Superior temporal gyrus (tissue), 1 donor: ENCODE measurements at regions not wholly inside any gene's neighbourhood (a gene's known extent, or its start where the extent isn't known, plus 50 kb on each side); places are given as distances from the start of the nearest gene placed in this dataset.

Experiments
- DNase-seq: peaks from one replicate; pipeline ENCODE4 v3.0.0-alpha.2; 2016; ENCODE audit errors: extremely low spot score

DNA sequence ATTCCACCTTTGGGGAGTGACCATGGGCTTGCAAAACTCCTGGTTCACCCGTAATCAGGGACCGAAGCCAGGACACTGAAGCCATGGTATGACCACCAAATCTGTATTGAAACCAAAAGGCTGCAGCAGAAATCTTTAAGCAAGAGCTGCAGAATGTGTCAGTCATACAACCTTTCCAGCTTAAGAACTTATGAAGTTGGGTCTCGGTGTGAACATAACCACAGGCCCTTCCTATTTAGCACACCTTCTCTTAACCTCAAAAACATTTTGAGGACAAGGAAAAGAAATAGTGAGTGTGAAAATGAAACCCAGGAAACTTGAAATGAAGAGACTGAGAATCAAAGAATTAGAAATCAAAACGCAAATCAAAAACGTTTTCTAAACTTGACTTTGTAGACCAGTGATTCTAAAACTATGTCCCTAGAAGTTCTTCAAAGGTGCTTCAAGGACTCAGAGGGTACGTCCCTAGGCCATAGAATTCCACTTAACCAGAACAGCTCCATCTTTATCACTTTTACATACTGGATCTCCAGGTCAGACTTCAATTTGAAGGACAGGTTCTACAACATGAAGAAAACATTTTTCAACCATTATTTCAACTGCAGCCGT, 231.6 kb upstream of the GRIP1 start:
- DNase-seq = no peak

DNA sequence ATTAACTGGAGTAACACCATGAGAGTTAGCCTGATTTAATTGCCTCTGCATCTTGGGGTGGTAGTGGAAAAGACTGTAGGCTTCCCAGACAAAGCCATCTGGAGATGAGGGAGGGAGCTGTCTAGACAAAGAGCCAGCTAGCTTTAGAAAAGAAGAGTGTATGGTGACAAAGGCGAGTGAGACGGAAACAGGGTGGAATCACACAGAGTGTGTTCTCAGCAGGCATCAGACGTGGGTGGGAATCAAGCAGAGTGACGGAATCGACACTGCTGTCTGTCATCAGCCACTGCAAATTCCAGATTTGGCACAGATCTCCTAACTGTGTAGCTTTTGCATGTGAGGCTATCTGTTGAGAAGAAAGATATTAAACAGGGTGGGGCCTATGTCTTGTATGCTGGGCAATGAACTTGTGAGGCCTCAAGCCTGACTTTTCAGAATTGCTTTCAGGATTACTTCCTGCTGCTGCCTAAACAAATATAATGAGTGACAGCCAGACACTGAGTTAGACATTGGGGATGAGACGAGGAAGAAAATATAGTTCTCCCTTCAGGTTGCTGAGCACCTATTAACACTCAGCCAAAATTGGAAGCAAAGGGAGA, 236.5 kb upstream of the GRIP1 start:
- peak; percentile 27 for DNase-seq

DNA sequence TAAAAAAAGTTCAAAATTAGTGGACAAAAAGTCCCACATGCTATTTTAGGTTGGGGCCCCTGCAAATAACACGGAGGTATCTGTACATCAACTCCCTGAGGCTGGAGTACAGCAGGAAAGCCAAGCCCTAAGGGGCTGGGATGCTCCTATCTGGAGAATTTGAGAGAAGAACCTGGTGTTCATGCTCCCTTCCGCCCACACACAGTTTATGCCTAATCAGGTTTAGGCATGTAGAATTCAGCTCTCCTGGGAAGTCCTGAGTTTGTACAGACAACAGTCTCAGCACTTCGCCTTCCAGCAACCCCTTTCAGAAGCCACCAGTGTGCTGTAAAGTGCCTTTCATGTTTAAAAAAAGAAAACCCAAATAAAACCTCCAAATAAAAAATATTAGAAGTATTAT, 237.3 kb upstream of the GRIP1 start:
- no peak for DNase-seq

DNA sequence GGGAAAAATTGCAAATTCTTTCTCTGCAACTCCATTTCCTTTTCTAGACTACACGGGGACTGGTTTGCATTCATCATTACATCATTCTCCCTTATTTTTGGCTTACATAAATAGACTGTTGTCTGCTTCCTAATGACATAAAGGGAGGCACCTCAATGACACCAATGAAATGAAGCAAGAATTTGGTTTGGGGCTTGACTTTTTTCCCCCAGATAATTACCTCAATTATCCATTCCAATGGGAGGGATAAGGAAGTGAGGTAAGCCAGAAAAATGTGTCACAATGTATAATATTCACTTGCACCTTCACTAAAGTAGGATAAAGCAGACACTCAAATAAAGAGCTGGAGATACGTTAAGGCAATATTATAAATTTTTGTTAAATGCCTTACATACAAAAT, 240.6 kb upstream of the GRIP1 start:
- no peak for DNase-seq

DNA sequence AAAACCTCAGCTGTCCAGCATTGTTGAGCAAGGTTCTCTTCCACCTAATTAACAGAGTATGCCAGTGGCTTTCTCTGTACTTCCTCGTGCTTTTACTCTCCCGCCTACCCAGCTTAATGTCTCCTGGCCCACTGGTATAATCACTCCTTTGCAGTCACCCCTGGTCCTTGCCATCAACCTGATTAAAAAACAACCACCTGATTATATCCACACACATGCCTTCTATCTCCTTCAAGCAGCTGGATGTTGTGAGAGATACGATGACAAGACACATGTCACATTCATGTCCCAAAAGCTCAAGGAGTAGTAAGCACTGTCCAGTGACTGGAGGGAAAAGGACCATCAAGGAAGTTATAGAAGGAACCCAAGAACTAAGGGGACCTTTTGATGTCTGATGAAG, 241.3 kb upstream of the GRIP1 start:
- no peak for DNase-seq

DNA sequence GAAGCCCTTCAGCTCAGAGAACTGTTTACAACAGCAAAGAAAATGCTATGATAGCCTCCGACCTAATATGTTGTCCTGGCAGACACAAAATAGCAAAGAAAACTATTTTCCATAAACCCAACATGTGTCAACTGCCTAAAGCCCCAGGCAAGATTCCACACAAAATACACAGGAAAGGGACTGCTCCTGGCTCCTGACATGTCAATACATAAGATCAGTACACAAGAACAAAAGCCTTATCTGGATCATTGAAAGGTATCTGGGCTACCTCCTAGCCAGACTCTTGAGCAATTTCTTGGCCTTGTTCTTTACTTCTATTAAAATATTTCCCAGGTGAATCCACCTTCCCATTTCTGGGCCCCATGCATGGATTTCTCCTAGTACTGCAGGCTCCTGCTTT, 242.3 kb upstream of the GRIP1 start:
- no peak for DNase-seq

DNA sequence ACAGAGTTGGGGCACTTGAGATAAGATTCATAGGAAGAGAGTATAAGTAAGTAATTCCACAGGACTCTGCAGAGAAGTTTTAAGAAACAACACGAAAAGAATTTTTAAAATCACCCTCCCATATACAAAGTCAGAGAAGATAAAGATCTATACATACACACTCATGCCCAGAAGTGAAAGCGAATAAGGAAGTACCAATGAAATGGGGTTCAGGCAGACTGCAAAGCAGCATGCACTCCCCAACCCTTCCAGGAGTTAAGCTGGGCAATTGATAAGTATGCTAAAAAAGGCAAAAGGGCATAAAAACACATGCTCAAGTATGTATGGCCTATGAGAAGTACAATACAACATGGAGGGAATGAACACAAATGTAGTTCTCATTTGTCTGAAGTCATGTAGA, 246.2 kb upstream of the GRIP1 start:
- no peak for DNase-seq

DNA sequence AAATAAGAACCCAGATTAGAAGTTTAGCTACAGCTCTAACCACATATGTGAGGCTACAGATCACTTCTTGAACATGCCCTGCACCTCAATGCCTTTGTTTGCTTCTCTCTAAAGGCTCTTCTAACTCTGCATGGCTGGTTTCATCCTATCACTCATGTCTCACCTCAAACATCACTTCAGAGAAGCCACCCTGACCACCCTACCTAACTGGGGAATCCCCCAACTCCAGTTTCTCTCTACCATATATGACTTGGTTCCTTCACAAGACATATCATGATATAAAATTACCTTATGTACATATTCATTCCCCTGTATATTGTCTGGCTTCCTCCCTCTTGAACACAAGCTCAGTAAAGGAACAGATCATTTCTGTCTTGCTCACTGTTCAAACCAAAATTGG, 250.2 kb upstream of the GRIP1 start:
- DNase-seq = no peak

DNA sequence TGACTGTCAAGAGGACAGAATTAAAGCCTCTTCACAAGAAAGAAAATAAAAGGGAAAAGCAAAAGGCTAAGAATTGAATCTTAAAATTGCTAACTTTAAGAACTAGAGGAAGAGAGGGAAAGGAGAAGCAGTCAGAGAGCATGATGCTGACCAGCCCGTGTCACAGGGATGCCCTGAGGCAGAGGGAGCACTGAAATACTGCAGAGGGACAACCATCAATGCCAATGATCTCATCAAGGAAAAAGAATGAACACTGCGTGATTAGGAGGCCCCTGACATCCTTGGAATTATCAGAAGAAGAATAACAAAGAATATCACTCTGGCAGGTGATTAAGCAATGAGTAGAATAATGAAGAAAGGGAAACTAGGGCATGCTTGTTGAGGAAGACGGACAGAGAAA, 252.2 kb upstream of the GRIP1 start:
- DNase-seq = no peak

DNA sequence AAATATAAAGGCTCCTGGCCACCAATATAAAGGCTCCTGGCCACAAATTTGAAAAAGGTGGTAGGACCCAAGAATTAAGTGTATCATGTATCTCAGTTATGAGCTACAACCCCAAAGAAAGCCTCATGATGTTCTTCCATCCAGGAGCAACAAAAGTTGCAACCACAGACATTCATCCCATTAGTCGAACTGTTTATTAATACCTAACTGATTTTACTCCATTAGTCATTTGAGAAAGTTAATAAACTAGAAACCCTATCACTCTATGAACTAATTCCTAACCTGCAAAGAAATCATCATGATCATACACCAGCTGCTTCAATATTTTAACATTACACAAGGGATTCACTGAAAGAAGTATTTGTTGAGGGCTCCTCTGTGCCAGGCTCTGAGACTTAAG, 253.2 kb upstream of the GRIP1 start:
- no peak for DNase-seq

DNA sequence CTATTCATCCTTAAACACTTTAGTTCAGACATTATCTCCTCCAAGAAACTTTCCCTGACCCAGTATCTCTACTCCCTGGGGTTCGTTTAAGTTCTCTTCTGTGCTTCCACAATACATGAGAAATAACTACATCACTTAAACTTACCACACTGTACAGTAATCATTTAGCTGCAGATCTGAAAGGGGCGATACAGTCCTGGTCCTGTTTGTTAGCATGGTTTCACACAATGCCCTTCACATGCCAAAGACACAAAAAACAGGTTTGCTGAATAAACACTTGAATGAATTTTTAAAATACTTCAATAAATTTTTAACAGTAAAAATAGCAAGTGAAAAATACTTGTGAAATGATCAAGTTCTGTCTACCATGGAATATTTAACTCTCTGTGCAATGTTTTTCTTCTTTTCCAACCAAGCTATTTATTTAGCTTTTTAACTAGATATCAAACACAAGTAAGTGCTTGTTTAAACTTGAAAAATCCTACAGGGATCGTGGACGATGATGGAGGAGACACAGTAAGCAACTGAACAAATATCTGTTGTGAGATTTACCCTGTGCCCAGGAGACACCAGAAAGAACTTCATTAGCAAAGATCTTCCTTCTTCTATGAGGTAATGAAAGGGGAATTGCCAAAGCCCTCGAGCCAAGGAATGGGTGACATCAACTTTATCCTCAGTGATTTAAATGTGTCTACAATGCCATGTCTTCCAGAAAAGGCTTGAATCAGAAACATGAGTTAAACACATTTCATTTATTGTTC, 255.6 kb upstream of the GRIP1 start:
- DNase-seq = no peak

DNA sequence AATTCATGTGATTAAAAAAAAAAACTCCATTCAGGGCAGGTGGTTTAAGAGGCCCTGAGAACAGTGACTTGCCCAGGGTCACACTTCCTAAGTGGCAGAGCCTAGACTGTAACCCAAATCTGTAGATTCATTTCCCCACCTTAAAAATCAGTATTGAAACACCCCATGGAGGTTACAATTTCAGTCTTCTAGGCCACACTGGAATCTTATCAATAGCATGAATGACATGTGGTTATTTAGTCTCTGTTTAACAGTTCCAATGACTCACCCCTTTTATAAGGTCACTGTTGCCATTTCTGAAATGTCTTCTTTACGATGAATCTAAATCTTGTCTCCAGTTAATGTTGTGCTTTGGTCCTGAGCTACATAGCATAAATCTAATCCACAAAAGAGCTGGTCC, 262.3 kb upstream of the GRIP1 start:
- no peak for DNase-seq

DNA sequence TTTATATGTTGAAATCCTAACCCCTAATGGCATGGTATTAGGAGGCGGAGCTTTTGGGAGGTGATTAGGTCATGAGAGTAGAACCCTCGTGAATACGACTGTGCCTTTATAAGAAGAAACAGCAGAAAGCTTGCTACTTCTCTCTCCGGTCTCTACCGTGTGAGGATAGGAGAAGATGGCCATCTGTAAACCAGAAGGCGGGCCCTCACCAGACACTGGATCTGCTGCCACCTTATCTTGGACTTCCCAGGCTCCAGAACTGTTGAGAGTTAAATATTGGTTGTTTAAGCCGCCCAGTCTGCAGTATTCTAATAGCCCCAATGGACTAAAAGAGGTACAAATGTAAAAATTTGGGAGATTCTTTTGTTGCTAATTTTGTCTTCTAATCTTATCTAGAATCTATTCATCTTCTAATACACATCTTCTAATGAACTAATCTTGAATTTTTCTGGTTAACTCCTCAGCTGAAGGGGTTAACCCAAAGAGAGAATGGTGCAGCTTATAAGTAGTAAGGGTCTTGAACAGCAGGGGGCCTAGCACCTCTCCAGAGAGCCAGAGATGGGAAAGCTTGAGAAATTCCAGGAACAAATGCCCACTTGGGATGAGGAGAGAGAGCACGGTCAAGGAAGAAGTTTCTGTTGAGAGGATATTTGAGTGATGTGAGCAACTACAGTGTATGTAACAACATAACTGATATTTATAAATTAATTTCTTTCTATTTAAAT, 264.0 kb upstream of the GRIP1 start:
- DNase-seq = no peak

DNA sequence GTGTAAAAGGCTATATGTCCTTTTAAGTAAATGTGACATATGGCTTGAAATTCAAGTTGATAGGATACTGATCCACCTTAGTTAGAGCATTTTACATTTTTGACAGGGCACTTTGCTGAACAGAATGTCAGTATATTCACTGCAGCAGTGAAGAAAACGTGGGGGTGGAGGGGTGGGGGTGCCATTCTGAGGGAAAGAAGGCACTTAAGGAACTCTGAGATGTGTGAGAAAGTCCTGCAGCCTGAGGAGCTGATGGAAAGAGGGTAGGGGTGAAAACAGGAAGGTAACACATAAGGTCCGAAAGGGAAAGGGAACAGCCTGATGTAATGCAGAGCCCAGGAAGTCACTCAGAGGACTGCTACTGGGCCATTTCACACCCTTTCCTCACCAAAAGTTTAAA, 265.5 kb upstream of the GRIP1 start:
- no peak for DNase-seq

DNA sequence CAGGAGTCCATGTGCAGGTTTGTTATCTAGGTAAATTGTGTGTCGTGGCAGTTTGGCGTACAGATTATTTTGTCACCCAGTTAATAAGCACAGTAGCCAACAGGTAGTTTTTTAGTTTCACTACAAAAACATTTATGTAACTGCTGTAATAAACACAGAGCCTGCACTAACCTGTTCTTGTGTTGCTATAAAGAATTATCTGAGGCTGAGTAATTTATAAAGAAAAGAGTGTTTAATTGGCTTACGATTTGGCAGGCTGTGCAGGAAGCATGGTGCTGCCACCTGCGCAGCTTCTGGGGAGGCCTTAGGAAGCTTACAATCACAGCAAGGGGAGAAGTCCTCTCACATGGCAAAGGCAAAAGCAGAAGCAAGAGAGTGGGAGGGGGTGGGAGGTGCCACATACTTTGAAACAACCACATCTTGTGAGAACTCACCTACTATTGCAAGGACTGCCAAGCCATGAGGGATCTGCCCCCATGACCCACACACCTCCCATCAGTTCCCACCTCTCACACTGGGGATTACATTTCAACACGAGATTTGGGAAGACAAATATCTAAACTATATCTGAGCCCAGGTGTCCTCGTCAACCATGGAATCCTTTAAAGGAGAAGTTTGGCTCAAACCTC, 266.4 kb upstream of the GRIP1 start:
- DNase-seq = no peak

DNA sequence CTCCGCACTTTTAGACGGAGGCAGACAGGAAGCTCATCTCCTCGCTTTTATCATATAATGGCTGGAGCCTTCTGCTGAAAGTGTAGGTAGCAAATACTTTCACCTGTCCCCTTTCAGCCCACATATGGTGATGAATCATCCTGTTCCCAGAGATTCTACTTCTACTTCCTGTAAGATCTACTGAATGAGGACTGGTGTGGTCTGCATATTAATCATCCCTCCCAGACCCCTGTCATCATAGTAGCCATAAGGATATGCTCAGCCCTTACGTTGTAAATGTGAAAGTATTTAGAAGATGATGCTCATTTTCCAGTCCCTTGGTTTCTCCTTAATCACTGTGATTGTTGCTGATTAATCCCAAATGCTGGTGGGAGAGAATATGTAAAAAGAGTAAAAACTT, 268.2 kb upstream of the GRIP1 start:
- DNase-seq = no peak

DNA sequence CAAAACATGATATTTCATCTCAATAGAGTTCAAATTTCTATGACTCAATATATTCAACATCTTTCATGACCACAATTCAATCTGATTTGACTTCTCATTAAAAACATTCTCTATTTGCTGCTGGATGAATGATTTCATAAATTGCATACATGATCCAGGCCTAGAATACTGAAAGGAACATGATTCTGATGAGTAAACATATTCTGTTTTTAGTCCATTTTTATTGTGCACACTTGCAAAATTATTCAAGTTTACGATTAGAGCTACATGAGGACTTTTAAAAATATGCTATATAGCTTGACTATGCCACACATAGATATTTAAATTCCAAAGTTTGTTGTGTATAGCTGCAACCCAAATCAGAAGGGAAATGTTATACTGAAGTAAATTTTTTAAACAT, 273.8 kb upstream of the GRIP1 start:
- no peak for DNase-seq

DNA sequence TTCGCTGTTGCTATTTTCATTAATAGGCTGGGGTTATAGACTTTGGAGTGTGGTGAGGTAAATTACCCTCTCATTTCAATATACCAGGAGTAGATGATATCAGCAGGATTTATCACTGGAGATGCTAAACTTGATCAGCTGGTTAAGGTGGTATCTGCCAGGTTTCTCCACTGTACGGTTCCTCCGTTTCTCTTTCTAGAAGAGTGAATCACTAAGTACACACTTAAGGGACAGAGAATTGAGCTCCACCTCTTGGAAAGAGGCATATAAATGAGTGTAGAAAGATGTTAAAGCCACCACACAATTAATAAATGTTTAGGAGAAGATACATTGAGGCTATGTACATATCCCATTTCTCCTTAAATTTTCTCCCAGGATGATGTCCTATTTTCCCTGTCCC, 277.4 kb upstream of the GRIP1 start:
- DNase-seq = no peak

DNA sequence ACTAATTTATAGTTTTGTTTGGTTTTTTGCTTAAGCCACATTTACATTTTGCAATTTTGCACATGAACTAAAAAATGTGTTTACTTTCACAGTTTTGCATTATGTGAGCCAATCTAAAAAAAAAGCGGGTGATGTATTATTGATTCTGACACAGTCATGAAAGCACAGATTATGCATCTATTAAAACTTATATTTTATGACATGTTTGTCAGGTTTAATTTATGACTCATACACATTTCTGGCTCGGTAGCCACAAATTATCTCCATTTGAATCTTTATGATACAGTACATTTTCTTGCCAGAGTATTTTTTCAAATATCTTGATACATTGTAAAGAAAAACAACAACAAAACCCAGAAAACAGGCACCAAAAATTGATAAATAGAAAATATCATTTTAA, 280.4 kb upstream of the GRIP1 start:
- no peak for DNase-seq

DNA sequence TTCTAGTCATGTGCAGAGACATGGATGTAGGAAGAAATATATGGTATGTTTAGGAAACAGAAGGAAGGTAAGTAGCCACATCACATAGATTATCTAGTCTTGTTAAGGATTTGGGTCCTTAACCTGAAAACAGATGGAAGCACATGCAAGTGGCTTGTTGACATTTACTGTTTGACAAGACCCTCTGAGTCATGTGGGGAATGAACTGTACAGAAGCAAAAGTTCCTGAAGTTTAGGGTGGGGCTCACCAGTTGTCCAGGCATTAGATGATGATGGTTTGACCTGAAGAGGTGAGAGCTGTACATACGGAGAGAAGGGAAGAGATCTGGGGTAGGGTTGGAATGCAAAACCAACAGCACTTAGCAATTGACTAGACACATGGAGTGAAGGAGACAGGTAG, 281.1 kb upstream of the GRIP1 start:
- DNase-seq = no peak

DNA sequence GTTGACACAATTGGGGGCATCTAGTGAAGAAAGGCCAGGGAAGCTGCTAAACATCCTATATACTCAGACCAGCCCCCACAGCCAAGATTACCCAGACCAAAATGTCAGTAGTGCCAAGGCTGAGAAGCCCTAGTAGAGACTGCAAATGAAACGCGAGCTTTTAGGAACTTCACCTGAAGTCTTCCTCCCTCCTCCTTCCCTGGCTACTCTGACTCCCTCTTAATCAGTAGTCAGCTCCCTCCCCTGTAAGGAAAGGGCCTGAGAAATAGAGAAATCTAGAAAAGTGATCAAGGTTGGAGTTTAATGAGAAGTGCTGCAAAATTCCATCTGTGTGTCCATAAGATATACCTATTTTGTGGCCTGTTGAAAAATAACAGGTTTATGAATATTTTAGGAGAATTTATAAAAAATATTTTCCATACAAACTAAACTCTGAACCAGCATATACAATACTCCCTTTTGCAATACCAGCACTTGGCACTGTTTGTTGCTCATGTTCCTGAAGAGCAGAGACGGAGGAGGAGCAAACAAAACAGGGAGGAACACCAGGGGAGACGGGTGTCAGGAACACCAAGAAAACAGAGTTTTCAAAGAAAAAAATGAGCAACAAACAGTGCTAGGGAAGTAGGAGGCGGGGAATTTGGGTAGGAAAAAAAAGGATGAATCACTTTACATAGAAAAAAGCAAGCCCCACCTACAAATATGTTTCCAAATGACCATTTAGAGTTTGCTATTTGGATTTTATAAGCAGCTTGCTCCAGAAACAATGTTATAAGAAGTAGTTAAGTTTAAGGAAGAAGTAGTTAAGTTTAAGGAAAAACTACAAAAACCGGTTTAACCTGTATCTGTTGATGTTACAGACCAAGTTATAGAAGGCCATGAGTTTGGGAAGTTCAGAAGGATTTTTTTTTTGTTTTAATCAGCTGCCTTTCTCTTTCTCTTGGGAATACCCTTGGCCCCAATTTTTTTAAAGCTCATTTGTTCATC, 282.1 kb upstream of the GRIP1 start:
- no peak for DNase-seq
